ENCODE measurements at regions not wholly inside any gene's neighbourhood (a gene's known extent, or its start where the extent isn't known, plus 50 kb on each side); places are given as distances from the start of the nearest gene placed in this dataset.

GRCh38 chr13:87080100-87080779 is 590.9 kb upstream of the SLITRK5 start:
- TF ChIP-seq GATA2 (IDR thresholded peaks at IDR 0.05; ENCODE audit: low read depth, low read length) (no peak), GATA3 (IDR thresholded peaks at IDR 0.05; ENCODE audit: low read depth, low read length) (no peak)
